T-helper 1 cell treated with Interleukin-12 subunit alpha and Interleukin-12 subunit beta and Interleukin-4 antibody, amounts not matched to agents 30 ng/mL and 1 ng/mL, for 36 hours (primary cell): ENCODE measurements at regions not wholly inside any gene's neighbourhood (a gene's known extent, or its start where the extent isn't known, plus 50 kb on each side); places are given as distances from the start of the nearest gene placed in this dataset.
"Not testable (repeated sequence)": the region's sequence is repeated elsewhere in the genome, so short reads cannot be mapped to it uniquely, and the experiment has no call there.

Experiments used
- intact Hi-C: fragments of 100-400 bp; cut with micrococcal nuclease; formaldehyde crosslinking; loops from one replicate; pipeline ENCODE4 v1.15.1; 2024

DNA sequence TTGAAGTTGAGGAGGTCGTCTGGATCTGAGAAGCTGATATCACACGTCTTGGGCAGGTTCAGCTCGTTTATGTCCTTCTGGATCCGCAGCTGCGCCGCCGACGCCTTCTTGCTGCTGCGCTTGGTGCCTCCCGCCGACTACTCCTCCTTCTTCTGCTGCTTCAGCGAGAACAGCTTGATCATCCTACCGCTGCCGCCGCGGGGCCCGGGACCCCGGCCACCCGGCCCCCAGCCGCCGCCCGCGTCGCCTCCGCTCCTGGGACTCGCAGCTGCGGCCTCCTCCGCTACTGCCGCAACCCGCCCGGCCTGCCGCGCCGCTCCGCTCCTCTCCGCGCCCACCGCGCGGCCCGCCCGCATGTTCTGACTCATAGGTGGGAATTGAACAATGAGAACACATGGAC is 1710.6 kb downstream of the TP53TG3F start:
- intact Hi-C loops = not testable (repeated sequence)

DNA sequence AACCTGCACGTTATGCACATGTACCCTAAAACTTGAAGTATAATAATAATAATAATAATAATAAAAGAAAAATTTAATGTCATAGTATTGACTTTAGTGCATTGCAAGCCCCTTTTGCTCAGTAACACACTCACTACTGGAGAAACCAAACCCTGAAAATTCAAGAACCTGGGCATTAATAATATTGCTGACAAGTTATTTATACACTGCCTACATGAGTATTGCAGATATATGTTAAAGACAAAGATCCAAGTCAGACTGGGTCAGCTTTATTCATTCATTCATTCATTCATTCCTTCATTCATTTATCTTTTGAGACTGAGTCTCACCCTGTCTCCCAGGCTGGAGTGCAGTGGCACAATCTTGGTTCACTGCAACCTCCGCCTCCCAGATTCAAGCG is 1711.2 kb downstream of the TP53TG3F start:
- intact Hi-C loops = no loop called here

DNA sequence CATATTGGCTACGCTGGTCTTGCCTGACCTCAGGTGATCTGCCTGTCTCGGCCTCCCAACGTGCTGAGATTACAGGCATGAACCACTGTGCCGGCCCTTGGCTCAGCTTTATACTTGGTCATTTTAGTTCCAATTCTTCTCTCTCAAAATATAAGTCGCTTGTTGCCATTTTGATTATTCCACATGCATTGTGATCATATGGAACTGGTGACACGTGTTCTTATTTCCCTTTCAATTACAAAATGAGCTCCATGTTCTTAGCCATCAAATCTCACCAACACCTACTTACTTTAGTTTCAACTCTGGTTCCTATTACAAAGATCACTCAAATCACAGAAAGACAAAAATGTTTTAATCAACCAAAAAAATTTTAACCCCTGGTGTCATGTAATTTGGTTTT is 1711.7 kb downstream of the TP53TG3F start:
- intact Hi-C loops = no loop called here

DNA sequence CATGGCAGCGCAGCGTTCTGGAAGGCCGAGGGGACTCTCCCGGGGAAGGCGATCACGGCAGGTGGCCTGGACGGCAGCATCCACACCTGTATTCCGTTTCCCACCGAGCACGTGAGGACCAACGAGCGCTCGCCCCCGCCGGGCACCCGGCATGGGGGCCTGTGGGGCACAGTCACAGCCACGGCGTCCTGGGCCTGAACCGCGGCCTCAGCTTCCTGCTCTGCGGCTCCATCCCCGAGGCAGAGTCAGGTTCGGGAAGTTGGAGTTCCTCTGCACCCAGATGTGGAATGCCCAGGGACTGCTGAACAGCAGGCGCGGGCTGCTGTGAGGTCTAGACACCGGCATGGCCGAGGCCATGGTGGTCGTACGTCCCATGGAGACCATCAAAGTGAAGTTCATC is 1713.9 kb downstream of the TP53TG3F start:
- intact Hi-C loops = no loop called here

DNA sequence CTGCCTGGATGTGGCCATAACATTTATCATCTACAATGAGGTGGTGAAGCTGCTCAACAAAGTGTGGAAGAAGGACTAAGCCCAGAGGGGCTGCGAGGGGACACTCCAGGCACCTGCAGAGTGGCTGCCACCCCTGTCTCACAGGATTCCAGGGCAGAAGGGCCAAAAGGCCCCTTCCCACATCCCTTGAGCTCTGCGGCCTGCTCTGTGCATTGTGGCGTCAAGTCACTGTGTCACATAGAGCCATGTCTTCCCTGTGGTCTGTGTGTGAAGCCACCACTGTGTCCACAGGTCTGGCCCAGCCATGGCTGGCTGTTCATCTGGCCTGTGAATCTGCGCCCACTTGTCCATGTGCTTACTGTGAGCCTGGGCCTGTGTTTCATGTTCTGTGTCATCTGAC is 1714.6 kb downstream of the TP53TG3F start:
- intact Hi-C loops = no loop called here

DNA sequence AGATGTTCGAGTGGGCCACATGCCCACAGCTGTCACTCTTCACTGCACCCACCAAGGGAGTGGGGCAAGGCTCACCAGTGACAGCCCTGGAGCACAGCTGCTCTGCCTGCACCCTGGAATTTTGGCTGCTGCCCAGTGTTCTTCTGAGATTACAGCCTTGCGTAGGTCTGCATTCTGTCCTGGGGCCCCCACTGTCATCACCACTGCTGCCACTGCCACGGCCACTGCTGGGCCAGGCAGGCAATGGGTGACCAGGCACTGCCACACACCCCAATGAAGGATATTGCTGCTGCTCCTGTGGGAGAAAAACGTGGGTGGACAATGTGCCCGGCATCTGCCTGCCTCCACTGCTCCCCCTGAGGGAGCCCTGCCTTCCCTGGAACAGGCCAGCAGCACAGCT is 1717.0 kb downstream of the TP53TG3F start:
- intact Hi-C loops = no loop called here

DNA sequence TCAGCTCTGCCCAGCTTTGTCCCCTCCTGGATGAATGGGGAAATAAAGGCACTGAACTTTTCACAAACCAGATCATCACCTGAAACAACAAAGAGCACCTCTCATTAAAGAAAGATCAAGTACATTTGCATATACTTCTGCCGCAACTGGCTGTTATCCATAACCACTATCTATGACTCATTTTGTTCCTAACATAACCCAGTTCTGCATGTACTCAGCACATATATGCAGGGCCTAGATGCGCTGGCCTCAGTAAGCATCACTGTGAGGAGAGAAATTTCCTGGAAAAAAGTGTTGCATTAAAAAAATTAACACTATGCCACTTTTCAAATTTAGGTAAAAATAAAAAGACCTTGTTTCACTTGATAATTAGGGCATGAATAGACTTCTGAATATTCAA is 1718.4 kb downstream of the TP53TG3F start:
- intact Hi-C loops = no loop called here

DNA sequence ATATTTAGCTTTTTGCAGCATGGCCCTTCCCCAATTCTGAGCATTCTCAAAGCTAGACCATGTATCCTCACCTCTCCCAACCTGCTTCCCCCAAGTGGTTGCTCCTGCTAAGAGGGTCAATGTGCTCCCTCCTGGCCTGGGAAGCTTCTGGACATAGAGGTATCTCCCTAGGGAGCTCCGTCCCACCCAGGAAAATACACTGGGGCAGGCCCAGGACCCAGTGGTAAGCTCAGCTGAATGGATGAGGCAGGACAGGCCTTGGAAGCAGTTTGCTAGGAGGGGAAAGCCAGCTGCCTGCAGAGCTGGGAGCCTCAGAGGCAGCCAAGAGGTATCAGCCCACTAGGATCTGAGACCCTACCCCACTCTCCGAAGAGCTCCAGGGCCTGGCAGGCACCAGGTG is 1721.6 kb downstream of the TP53TG3F start:
- intact Hi-C loops = no loop called here

DNA sequence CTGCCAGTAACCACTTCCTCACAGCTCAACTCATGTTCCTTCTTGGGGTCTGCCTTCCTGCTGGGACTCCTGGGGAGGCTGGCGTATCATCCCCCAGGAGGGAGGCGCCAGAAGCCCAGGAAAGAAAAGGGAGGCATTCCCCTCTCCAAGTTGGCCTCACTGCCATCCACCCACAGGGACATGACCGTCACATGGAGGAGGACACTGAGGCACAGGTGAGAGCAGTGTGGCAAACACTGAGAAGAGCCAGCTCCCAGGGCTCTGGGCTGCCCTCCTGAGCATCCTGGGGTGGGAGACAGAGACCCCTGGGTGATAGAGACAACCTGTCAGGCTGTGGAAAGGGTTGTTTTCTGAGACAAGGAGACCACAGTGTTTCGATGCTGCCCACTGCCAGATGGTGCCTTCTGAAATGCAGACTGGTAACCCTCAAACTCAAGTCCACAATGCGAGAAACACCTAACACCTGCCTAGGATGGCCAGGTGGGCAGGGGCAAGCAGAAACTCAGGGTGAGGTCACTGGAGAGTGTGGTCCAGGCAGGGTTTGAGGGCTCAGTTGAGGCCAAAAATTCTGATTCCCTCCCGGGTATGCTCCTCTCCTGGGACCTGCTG is 1722.1 kb downstream of the TP53TG3F start:
- intact Hi-C loops = no loop called here

DNA sequence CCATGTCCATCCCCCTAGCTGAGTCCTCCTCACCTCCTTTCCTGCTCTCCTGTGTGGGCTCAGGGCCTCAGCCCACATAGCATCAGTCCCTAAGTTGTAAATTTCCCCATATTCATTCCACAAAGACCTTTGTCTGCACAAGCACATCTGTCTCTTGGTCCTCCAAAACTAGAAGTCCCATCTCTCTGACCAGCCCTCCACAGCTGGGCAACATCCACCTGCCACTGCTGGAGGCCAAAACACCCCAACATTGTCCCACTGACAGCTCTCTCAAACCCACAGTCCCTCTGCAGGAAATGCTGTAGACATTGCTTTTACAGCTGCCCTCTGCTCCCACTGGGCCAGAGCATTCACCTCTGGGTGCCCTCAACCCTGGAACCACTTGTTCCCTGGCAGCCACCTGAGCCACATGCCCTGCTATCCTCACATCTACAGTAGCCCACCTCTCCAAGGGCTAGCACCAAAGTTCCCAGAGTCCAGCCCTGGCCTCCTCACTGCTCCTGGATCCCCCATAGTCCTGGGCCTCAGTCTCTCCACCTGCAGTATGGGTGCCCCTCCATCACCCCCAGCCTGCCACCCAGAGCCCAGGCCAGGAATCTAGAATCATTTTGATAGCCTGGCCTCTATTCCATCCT is 1722.7 kb downstream of the TP53TG3F start:
- intact Hi-C loops = no loop called here

DNA sequence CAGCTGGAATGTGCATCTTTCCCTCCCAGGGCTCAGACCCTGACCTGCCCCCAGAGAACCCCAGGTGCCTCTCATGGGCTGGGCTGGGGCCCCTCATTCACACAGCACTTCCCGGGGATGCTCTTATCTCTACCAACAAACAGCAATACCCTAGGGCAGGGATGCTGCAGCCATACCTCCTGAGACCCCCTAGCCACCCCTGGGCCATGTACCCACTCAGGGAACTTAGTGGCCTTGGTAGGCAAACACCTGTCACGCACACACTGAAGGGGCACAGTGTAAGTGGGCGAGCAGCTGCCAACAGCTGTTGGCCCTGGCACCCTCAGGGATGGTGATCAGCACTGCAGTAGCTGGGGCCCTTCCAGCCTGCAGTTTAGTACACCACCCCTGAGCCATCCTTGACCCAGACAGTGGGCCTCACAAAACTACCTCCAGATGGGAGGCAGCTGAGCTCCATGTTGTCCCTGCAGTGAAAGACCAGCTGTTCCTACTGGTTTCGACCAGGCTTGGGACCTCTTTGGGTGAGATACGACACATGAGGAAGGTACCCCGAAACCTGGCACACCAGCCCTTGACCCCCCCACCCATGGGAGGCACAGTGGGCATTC is 1723.6 kb downstream of the TP53TG3F start:
- intact Hi-C loops = no loop called here

DNA sequence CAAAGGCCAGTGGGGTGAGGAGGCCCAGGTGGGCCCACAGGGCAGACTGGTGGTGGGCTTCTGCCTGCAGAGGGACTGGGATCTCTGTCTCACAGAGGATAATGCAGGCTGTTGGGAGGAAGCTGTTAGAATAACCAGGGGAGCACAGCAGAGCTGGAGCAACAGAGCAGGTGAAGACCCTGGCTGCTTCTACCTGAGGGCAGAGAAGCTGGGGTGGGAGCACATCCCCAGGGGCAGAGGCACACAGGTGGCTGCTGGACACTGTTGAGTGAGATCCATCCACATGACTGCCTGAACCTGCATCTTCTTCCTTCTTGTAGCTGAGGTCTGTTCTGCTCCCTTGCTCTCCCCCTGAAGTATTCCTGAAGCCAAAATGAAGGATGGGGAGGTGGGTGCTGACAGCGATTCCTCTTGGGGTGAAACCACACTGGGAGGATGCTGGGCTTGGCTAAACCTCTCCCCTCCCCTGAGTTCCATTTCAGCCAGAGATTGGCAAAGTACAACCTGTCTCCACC is 1725.0 kb downstream of the TP53TG3F start:
- intact Hi-C loops = no loop called here

DNA sequence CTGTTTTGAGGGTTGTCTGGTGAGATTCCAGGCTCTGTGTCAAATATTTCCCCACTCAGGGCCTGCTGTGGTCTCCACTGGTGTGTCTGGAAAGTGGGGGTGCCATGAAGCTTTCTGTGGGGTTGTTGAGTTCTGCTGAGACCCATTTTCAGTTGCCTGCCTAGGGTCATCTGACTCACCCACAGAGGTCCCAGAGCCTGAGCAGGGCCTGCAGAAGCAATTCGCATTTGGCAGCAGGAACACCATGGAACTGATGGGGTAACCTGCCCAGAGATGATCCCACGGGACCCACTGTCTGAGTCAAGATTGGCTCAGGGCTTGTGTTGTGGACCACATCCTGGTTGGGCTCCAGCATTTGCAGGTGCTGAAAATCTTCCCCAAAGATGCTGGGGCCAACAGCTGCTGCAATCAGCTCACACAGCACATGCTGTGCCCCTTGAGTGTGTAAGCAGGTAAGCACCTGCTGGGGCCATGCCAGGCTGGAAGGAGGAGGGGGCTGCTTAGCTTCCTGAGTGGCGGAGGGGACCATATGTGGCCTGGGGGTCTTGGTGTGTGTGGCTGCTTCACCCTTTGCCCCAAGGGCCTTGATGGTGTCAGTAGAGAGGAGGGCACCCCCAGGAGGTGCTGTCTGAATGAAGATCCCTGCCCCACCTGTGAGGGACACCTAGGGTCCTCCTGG is 1726.1 kb downstream of the TP53TG3F start:
- intact Hi-C loops = no loop called here

DNA sequence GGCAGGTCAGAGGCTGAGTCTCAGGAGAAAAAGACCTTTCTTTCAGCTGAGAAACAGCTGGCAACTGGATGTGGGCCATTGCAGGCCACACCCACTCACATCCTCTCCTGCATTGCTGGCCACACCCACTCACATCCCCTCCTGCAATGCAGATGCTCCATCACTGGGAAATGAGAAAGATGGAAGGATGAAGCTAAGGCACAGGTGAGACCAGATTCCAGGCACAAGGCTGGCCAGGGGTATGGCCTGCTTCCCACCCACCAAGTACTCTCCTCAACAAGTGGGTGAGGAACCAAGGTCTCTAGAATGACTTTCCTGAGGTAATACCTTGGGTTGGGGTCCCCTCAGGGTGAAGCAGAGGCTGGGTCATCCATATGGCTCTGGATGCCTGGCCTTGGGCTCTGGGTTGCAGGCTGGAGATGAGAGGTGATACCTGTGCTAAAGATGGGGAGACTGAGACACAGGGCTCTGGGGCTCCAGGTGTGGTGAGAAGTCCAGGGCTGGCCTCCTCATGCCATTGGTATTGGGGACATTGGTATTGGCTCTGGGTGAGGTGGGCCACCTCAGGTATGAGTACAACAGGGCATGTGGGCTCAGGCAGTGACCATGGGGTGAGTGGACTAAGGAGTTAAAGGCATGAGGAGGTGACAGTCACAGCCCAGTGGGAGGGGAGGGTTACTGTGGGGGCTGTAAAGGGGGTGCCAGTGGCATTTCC is 1726.8 kb downstream of the TP53TG3F start:
- intact Hi-C loops = no loop called here

DNA sequence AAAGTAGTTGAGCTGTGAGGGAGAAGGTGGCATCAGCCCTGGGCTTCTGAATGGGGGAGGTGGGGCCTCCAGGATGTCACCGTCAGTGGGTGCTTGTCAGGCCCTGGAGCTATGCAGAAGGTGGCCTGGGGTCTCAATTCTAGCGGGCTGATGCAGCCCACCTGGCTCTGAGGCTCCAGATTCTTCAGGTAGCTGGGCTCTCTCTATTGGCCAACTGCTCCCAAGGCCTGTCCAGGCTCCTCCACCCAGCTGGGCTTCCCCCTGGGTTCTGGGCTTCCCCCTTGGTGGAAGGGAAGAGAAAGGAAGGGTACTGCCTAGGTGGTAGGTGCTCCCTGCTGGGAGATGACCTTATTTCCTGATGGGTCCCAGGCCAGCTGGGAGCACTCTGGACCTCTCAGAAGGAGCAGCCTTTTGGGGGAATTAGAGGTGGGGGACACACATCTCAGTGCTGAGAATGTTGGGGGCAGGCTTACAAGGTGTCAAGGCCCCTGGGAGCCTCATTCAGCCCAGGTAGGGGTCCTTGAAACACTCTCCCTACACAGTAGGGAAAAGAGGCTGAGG is 1728.3 kb downstream of the TP53TG3F start:
- intact Hi-C loops = no loop called here

DNA sequence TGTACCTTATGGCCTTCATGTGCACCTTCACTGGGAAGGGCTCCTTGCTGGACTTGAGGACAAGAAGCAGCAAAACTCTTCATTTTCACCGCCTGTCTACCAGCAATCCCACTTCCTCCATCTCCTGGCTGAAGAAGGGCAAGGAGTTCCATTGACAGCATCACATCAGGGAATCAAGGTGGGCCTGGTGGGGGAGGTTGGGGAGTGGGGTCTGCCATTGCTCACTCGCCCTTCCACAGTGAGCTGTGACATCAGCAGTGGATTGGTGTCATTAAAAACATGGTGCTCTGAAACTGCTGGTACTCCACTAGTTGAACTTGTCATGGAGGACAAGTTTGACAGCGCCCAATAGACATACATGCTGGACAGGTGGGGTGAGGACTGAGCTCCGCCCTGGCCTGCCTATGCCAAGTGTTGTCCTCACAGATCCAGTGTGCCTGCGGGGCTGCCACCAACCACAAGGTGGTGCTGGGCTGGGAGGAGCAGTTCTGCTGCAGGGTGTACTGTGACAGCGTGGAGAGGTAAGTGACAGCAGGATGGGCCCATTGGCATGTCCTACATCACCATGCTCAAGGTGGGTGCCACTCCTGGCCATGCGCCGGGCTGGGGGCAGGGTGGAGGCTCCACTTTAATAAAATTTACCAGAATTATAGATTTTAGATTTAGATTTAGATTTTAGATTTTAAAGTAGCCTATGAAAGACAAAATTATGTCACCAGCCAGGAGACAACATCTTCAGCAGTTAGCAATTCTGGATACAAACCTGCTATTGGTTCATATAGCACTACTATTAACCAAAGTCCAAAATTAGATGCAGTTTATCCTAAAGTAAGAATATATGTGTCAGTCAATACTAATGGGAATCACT is 1729.1 kb downstream of the TP53TG3F start:
- intact Hi-C loops = no loop called here

DNA sequence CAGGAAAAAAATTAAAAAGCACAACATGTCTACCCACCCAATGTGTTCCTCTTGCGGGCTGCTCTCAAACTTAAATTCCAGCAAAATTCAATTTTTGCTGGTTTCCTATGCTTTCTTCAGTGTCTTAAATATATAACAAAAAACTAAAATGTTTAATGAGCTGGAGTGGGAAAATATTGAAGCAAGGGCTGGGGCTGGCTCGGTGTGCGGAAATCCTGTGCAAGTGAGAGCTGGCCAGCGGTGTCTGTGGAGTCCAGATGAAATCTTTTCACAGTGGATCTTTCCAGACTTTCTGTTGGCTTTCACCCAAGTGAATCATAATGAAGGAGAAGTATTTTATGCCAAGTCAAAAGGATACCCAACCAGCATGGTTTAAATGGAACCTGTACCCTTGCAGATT is 1733.6 kb downstream of the TP53TG3F start:
- intact Hi-C loops = no loop called here

DNA sequence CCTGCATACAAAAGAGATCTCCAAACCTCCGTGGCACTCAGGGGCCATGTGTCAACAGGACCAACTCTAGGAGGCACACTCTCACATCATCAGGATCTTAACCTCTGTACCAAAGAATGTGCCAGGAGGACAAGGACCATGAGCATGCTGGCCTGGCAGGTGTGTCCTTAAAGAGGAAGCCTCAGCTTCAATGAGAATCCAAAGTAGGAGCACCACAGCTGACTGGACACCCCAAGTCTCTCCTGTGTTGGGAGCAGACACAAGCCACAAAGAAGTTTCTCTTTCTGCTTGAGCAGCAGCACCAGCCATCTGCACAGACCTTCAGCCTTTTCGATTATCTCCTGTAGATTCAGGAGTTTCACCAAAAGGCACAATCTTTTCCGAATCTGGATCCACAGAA is 1734.5 kb downstream of the TP53TG3F start:
- intact Hi-C loops = no loop called here

DNA sequence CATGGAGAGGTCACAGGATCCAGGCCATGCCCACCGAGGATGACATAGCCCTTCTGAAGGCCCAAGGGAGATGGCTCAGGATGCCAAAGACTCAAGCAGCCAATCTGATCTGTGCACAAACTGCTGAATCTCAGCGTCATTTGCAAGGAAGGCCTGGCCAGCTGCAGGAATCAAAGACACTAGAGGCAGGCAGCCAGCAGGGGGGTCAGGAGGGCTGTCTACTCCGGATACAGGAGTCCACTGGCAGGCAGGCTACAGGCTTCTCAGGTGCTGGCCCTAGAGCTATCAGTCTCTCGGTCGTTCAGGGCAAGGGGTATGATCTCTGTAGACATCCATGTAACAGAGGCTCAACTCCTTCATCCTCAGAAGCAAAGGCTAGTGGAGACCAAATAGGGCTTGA is 1735.3 kb downstream of the TP53TG3F start:
- intact Hi-C loops = no loop called here

DNA sequence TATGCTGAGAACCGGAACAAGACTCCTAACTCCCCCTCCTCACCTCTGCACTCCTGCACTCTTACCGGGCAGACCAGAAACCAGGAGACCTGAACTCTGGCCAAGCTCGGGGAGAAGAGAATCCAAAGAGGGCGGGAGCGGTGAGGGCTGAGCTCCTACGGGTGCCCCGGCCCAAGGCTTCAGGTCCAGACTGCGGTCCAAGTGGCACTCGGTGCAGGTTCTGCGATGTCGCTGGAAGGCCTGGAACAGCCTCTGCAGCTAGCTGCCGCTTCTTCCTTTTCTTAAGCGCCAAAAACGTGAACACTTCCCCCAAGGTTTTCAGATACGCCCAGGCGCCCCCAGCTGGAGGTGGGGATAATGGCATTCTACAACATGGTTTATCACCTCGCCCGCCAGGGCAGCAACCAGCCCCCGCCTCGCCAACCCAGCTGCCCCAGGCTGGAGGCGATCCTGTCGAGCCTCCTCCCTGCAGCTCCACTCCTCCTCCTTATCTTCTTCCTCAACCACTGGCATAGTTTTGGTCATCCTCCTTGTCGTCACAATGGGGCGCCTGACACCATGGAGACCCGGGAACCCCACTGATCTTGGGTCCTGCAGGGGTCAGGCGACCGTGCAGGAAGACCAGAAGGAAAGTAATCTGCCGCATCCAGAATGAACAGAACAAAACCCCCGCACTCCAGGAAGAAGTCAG is 1735.9 kb downstream of the TP53TG3F start:
- intact Hi-C loops = no loop called here
